Epithelial cell of prostate (primary cell): ENCODE measurements at regions not wholly inside any gene's neighbourhood (a gene's known extent, or its start where the extent isn't known, plus 50 kb on each side); places are given as distances from the start of the nearest gene placed in this dataset.
A peak's percentile ranks its signal among the peaks of the same experiment; 100 is the strongest.
"Not testable (repeated sequence)": the region's sequence is repeated elsewhere in the genome, so short reads cannot be mapped to it uniquely, and the experiment has no call there.

Experiments used
- DNase-seq: peaks from one replicate; pipeline ENCODE4 v3.0.0-alpha.2; 2011; ENCODE audit warnings: low read depth, low spot score
- H3K27ac ChIP-seq: fragments of 450-650 bp; 2 replicates; pipeline ENCODE4 v1.5.1; 2017; ENCODE audit warnings: mild to moderate bottlenecking

DNA sequence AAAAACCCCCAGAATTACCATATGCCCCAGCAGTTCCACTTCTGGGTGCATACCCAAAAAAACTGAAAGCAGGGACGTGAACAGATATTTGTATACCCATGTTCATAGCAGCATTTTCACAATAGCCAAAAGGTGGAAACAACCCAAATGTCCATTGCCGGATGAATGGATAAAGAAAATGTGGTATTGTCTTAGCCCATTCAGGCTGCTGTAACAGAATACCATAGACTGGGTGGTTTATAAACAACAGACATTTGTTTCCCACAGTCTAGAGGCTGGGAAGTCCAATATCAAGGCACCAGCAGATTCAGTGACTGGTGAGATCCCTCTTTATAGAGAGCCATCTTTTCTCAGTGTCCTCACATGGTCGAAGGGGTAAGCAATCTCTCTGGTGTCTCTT is 182.1 kb upstream of the ANKRD28 start:
- H3K27ac ChIP-seq, result no peak overlapping the region
- DNase-seq, result no peak

GRCh38 chr3:15982243-15982642 is 184.5 kb upstream of the ANKRD28 start:
- DNase-seq, result no peak
- H3K27ac ChIP-seq, result peak overlapping the region; percentile 95

DNA sequence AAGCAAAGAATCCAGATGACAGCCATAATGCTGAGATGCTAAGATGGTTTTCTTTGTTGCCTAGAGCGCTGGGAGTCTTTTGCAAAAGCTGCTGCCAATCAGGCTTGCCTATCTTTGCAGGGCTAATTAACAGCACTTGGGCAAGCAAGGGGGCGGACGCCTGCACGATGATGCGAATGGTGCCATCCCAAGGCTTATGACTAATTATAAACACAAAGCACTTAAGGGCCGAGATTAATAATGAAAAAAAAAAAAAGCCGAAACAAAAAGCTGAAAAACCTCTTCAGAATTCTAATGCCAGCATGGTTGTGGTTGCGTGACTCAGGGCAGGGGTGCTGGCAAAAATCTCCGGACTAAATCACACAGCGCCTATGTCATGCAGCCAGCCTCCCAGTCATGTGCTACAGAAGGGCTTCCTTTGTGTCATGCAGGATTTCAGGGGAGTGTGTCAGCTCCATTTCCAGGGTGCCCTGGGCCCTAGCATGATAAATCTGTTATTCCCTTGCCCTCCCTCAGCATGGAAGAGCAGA is 185.0 kb upstream of the ANKRD28 start:
- H3K27ac ChIP-seq, result peak overlapping the region; percentile 95
- DNase-seq, result peak; percentile 97

DNA sequence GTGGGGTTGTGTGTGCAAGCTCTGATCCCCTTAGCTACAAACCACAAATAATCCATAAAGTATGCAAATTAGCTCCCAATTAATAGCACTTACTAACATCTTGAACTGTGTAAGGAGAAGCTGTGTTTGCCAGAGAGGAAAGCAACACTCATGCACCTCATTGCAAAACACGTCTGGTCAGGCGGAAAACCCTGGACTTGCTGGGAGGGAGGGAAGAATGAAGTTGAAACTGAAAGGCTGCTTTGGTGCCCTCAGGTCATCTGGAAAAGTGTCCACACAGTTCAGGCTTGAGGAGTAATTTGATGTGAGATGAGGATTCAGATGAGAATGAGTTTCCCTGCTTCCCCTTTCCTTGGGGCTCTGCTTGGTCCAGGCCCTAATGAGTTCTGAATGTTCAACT is 185.5 kb upstream of the ANKRD28 start:
- H3K27ac ChIP-seq, result peak overlapping the region; percentile 95
- peak; percentile 73 for DNase-seq

DNA sequence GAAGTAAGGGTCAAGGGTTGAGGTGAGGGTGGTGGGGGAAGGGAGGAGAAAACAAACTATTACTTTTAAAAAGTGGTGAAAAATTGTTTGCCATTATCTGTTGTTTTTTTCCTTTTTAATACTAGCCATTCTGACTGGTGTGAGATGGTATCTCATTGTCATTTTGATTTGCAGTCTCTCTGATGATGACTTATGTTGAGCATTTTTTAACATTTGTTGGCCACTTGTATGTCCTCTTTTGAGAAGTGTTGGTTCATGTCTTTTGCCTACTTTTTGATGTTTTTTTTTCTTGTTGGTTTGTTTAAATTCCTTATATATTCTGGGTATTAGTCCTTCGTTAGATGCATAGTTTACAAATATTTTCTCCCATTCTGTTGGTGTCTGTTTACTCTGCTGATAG is 185.9 kb upstream of the ANKRD28 start:
- no peak for DNase-seq
- H3K27ac ChIP-seq, result peak overlapping the region; percentile 95

GRCh38 chr3:15989419-15989818 is 185.1 kb upstream of the GALNT15 start:
- DNase-seq, result no peak
- no peak overlapping the region for H3K27ac ChIP-seq

- DNase-seq, H3K27ac ChIP-seq: not testable (repeated sequence)
Measured at GRCh38 chr3:15993660-15994059, 180.8 kb upstream of the GALNT15 start.

DNA sequence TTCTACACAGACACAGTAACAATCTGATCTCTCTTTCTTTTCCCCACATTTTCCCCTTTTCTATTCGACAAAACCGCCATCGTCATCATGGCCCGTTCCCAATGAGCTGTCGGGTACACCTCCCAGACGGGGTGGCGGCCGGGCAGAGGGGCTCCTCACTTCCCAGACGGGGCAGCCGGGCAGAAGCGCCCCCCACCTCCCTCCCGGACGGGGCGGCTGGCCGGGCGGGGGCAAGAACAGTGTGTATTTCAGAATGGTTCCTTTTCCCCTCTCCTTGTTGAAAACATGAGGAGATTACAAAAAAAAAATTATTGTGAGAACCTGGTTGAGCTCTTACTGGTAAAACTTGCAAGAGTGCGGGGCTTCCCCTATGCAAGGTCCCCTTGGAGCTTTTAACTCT is 178.0 kb upstream of the GALNT15 start:
- not testable (repeated sequence) for DNase-seq, H3K27ac ChIP-seq

GRCh38 chr3:15997274-15997943 is 177.1 kb upstream of the GALNT15 start:
- no peak for DNase-seq
- no peak overlapping the region for H3K27ac ChIP-seq

DNA sequence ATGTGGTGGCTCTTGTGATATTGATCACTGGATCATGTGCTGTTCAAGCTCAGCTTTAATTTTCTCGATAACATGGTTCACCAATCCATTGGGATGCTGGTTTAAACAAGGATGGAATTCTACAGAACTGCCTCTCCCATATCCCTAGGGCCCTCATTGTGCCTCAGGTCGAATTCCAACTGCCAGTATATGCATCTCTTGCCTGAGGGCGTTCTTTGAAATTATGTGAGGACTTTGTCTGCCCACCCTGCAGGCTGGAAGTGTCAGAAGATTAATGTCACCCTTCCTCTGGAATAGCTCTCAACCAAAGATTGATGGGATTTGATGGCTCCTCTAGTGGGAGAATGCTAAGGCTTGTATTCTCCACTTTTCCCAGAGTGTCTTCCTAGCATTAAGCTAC is 175.6 kb upstream of the GALNT15 start:
- no peak overlapping the region for H3K27ac ChIP-seq
- no peak for DNase-seq

DNA sequence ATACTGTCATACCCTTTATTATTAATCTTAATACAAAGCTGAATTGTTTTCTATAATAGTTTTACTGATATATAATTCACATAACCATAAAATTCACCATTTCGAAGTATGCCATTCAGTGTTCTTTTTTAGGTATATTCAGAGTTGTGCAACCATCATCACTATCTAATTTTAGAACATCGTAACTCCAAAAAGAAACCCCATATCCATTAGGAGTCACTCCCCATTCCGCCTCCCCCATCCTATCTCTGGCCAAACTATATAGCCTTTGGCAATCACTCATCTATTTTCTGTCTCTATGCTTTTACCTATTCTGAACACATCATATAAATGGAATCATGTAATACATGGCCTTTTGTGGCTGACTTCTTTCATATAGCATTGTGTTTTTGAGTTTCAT is 169.7 kb upstream of the GALNT15 start:
- no peak for DNase-seq
- H3K27ac ChIP-seq, result no peak overlapping the region

GRCh38 chr3:16011376-16011775 is 163.1 kb upstream of the GALNT15 start:
- H3K27ac ChIP-seq, result no peak overlapping the region
- DNase-seq, result no peak

- H3K27ac ChIP-seq, result no peak overlapping the region
- DNase-seq, result no peak
Measured at GRCh38 chr3:16012086-16012485, 162.4 kb upstream of the GALNT15 start.

- DNase-seq, result no peak
- H3K27ac ChIP-seq, result no peak overlapping the region
Measured at GRCh38 chr3:16013568-16013967, 160.9 kb upstream of the GALNT15 start.

DNA sequence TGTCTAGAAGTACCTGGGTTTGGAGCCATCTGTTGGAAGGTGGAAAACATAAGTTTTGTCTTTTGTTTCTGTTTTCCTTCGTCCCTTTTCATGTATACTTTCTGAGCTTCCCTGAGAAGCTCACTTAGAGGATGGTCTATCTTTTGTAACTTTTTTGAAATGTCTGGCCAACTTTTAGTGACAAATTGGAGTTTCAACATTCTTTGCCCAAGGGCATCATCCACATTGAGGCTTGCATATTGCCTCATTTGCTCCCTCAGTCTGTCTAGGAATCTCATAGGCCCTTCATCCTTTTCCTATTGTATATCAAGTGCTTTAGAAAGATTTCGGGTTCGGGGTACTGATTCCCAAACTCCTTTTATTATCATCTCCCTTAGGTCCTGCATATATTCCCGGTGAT is 152.7 kb upstream of the GALNT15 start:
- not testable (repeated sequence) for H3K27ac ChIP-seq

DNA sequence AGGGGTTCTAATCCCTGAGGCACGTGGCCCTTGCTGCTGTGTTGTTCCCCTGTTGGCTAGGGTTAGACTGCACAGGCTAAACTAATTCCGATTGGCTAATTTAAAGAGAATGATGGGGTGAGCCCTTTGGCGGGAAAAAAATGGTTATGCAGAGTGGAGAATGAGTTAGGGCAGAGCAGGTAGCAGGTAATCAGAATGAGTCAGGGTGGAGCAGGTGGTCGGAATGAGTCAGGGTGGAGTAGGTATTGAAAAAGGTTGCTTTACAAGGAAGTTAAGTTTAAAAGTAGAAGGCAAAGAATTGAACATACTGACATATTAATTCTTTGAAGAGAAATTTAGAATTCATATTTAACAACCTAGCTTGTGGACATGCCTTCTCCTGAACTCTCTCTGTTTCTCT is 150.6 kb upstream of the GALNT15 start:
- not testable (repeated sequence) for H3K27ac ChIP-seq, DNase-seq

More for the DNA sequence above, 152.7 kb upstream of the GALNT15 start:
- DNase-seq, result not testable (repeated sequence)

DNA sequence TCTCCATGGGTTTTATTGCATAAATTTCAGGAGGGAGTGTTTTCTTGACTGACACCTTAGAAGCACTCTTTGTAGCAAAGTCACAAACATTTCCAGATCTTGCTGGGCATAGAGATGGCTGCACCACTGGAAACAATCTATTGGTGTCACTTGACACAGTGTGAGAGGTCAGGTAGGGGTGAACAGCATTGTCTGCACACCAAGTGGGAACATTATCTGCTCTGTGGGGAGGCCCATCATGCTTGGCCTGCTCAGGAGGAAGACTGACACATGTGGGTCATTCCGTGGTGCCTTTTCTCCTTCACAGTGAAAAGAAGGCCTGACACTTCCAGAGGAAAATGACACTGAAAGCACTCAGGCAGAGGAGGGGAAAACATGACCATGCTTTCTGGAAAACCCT is 149.9 kb upstream of the GALNT15 start:
- DNase-seq, result no peak
- H3K27ac ChIP-seq, result no peak overlapping the region

DNA sequence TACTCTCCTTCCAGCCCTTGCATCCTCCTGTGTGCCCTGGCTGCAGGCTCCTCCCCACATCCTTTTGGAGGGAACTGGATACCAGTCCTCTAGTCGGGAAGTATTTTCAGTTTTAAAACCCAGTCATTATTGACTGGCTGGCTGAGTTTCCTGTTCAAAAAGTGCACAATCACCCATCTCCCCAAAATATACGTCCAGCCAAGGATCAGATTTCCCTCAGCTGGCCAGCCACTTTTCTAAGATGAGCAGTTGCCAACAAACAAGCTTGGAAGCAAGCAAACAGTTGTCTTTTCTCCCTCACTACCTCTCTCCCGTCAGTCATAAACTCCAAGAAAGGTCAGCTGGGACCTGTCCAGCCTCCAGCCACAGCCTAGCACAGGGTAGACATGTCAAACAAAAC is 147.7 kb upstream of the GALNT15 start:
- no peak overlapping the region for H3K27ac ChIP-seq
- no peak for DNase-seq

DNA sequence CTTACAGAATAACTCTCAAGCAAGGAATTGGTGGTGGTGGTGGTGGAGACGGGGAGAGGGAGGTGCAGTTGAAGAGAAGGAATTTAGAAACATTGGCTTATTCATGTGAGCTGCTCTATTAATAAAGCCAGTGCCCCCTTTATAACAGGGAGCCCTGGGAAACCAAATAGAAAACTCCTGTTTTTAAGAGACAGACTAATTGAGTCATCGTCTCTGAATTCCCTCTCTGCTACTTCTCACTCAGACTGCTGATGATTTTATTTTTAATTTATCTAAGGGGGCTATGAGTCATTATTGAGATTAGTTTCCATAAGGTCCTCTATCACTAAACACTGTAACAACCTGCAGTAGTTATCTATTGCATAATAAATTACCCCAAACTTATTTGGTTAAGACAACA is 145.9 kb upstream of the GALNT15 start:
- no peak overlapping the region for H3K27ac ChIP-seq
- no peak for DNase-seq

DNA sequence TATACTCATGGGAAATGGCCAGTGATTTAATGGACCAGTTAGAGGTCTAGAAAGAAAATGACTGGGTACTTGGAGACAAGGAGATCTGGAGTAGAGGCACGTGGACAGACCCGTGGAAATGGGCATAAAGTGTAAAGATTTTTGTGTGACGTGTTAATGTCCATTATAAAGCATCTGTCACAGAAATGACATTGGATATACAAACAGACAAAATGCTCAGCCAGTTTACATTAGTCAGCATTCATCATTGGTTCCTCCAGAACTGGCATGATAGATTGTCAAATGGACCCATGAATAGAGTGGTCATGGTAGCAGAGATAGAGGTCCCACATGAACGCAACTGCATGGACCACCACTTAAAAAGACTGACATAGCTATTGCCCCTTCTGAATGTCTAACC is 144.1 kb upstream of the GALNT15 start:
- H3K27ac ChIP-seq, result no peak overlapping the region
- no peak for DNase-seq

- no peak overlapping the region for H3K27ac ChIP-seq
- peak; percentile 16 for DNase-seq
Measured at GRCh38 chr3:16031434-16031833, 143.0 kb upstream of the GALNT15 start.
